ENCODE measurements at regions not wholly inside any gene's neighbourhood (a gene's known extent, or its start where the extent isn't known, plus 50 kb on each side); places are given as distances from the start of the nearest gene placed in this dataset.

- H3K4me1 Mint-ChIP-seq, result no peaks in the 10 kb centered on the region
- H3K36me3 Mint-ChIP-seq (ENCODE audit: low read depth), result no peaks in the 10 kb centered on the region
- no peaks in the 10 kb centered on the region for H3K27me3 Mint-ChIP-seq (ENCODE audit: low read depth)
- no peak for TF ChIP-seq CTCF (IDR thresholded peaks at IDR 0.05; ENCODE audit: unreplicated experiment in 3 of 3)
- peaks cover 6% of the 10 kb centered on the region for H3K9me3 Mint-ChIP-seq
- no peak overlapping the region for H3K4me3 Mint-ChIP-seq
- no peak overlapping the region for H3K27ac Mint-ChIP-seq
Observed at GRCh38 chr18:60996822-60997221, 336.4 kb upstream of the CDH20 start.

GRCh38 chr18:61001138-61001537 lies 332.1 kb upstream of the CDH20 start:
- Mint-ChIP-seq H3K27ac (no peak overlapping the region), H3K9me3 (no peaks in the 10 kb centered on the region), H3K4me1 (no peaks in the 10 kb centered on the region), H3K27me3 (ENCODE audit: low read depth) (no peaks in the 10 kb centered on the region), H3K4me3 (no peak overlapping the region), H3K36me3 (ENCODE audit: low read depth) (no peaks in the 10 kb centered on the region)
- no peak for TF ChIP-seq CTCF (IDR thresholded peaks at IDR 0.05; ENCODE audit: unreplicated experiment in 3 of 3)

- H3K9me3 Mint-ChIP-seq, result no peaks in the 10 kb centered on the region
- no peaks in the 10 kb centered on the region for H3K4me1 Mint-ChIP-seq
- no peak overlapping the region for H3K4me3 Mint-ChIP-seq
- no peaks in the 10 kb centered on the region for H3K27me3 Mint-ChIP-seq (ENCODE audit: low read depth)
- no peak overlapping the region for H3K27ac Mint-ChIP-seq
- H3K36me3 Mint-ChIP-seq (ENCODE audit: low read depth), result no peaks in the 10 kb centered on the region
- TF ChIP-seq CTCF (IDR thresholded peaks at IDR 0.05; ENCODE audit: unreplicated experiment in 3 of 3), result no peak
Observed at GRCh38 chr18:61006687-61007224, 326.5 kb upstream of the CDH20 start.

GRCh38 chr18:61019338-61020301 lies 313.6 kb upstream of the CDH20 start:
- H3K27ac Mint-ChIP-seq, result no peak overlapping the region
- TF ChIP-seq CTCF (IDR thresholded peaks at IDR 0.05; ENCODE audit: unreplicated experiment in 3 of 3), result no peak

GRCh38 chr18:61025596-61025995 lies 307.6 kb upstream of the CDH20 start:
- Mint-ChIP-seq H3K27ac (no peak overlapping the region), H3K27me3 (ENCODE audit: low read depth) (no peaks in the 10 kb centered on the region), H3K9me3 (peaks cover 5% of the 10 kb centered on the region), H3K36me3 (ENCODE audit: low read depth) (no peaks in the 10 kb centered on the region), H3K4me1 (peaks cover 6% of the 10 kb centered on the region), H3K4me3 (no peak overlapping the region)
- TF ChIP-seq CTCF (IDR thresholded peaks at IDR 0.05; ENCODE audit: unreplicated experiment in 3 of 3), result no peak

More at GRCh38 chr18:61019338-61020301, 313.6 kb upstream of the CDH20 start:
- peaks cover 8% of the 10 kb centered on the region for H3K4me1 Mint-ChIP-seq
- peaks cover 6% of the 10 kb centered on the region for H3K9me3 Mint-ChIP-seq
- H3K36me3 Mint-ChIP-seq (ENCODE audit: low read depth), result no peaks in the 10 kb centered on the region
- no peaks in the 10 kb centered on the region for H3K27me3 Mint-ChIP-seq (ENCODE audit: low read depth)
- no peak overlapping the region for H3K4me3 Mint-ChIP-seq

Data from nephron (organoid).